Left kidney (tissue), 1 donor: ENCODE measurements at regions not wholly inside any gene's neighbourhood (a gene's known extent, or its start where the extent isn't known, plus 50 kb on each side); places are given as distances from the start of the nearest gene placed in this dataset.

Experiments used
- DNase-seq: peaks from one replicate; pipeline ENCODE4 v3.0.0-alpha.2; 2013

DNA sequence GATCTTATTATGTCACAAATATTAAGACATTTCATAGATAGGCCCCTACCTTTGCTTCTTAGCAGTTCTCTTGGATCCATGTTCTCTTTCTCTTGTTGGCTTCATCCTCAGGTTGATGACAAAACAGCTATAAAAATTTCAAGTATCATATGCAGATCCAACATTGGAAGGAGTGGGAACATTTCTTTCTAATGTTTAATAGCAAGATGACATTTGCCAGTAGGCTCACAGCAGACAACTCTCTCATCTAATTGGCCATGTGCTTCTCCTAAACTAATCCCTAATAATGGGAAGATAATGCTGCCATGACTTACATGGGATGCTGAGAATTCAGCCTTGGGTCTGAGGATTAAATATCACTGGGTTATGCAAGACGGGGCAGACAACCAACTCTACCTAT is 485.5 kb upstream of the SEMA6A start:
- DNase-seq: no peak

DNA sequence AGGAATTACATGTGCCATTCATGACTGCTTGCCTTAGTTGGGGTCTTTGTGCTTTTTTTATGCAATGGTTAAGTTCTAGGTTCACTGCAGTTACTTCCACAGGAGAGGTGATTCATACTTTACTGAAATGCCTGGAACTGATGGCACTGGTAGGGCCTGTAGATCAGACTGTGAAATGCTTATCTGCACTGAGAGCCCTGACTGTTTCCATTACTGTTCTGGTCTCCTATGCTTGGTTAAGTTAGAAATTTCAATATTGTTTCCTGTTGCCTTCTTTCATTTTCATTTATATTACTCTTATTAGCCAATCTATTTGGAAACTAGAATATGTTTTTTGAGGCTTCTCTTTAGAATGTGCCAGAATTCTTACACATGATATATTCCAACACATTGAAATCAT is 484.1 kb upstream of the SEMA6A start:
- DNase-seq: no peak

DNA sequence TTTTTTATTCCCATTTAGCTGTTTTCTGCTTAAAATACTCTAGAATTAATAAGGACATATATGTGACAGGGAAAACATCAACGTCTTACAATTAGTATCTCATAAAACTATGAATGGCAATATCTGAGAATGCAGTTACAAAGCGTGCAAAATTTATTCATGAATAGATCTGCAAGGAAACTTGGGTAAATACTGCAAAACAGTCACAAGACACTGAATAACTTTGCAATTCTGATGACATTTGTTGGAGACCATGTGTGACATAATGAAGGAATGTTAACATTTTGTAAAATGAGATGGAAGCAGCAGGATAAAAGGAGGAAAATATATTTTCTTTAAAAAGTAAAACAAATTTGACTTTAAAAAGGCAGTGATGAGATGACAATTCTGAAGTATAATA is 480.9 kb upstream of the SEMA6A start:
- no peak for DNase-seq

DNA sequence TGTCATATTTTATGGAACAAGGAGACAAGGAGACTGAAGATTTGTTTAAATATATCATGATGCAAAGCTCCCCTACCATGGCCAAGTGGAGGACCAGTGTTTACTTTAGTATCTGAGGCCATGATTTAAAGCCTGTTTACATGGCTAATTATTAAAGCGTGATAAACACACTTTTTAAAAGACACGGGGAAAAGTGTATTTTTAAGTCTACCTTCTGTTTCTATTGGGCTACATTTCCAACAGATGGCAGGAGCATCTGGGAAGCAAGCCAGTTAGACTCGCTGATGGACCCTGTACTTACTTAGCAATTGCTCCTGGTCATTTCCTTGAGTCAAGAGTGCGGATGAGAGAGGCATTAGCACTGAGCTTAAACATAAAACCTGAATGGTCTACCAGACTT is 480.3 kb upstream of the SEMA6A start:
- peak; percentile 29 for DNase-seq

DNA sequence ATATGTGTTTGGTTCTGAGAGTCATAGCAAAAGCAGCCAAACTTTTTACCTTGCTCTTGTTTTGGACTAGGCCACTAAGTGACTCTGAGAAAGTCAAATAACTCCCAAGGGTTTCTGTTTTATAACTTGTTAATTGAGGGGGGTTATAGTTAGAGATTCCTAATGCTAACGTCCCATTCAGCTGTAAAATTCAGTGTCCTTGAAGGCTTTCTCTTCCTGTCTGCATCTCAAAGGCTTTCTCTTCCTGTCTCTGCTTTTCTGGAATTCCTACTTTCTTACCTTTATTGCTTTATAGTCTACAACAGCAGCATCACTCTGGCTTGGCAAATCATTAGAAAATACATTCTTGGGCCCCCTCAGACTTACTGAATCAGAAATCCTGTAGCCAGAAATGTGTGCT is 479.5 kb upstream of the SEMA6A start:
- no peak for DNase-seq

DNA sequence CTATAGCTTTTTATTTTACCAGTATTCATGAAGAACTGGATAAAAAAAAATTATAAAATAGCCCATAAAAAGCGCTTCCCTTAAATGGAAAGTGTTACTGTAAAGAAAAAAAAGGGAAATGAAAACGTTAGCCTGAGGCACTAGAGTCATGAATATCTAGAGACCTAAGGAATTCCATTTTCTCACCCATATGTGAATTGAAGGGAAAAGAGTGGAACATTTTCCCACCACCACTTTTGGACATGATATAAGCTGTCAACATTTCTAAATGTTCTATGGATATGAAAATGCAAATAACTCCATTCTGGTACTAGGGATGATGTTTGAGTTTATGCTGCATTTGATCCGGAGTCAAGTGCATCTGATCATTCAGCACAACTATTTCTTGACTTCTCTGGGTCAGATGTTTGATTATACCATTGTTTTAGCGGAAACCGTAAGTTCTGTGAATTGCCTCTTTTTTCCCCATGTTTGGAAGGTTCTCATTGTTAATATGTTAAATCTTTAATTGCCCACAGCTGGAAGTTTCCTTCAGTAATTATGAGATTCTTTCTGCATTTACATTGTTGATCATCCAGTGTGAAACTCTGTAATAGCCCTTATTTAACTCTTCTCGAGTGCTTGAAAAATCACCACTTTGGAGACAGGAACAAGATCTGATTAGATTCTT is 467.4 kb upstream of the SEMA6A start:
- DNase-seq: no peak

DNA sequence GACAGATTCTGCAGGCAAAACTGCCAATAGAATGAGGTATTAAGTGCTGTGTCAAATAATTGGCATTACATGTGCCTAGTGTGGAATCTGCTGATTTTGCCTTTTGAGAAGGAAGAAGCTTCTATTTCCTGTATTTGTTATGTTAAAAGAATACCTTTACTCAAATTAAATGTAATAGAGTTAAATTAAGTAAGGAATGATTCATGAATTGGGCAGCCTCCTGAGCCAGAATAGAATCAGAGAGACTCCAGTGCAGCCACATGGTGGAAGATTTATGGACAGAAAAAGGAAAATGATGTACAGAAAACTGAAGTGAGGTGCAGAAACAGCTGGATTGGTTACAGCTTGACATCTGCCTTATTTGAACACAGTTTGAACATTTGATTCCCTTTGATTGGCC is 464.4 kb upstream of the SEMA6A start:
- DNase-seq: no peak

DNA sequence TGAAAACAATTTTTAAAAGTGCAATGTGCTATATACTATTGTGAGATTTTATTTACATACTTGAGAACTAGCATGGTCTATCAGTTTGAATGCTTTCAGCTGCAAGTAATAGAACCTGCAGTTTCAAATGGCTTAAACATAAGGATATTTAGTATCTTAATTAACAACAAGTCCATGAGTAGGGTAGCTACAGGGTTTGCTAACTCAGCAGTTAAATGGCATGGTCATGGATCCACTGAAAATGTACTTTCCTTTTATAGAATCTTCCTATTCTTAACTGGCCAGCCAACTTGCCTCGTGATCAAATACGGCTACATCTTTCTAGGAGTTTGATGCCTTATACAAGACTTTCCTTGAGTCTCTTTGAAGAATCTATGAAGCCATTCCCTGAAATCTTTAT is 452.8 kb upstream of the SEMA6A start:
- no peak for DNase-seq

DNA sequence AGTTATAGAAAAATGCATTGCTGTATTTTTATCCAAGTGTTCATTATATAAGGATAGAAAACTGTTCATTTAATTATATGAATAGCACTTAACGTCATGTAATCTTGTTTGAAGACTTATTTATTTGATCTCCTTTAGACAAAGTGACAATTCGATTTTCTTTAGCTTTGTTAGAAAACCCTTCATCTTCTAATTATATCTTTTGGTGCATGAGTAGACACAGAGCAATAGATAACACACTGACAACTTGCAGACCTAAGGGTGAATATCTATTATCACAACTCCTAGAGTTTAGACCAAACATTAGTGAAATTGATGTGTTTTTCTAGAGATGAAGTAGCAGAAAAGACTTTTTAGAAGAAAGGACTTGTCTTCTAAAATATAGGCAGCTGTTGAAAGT is 446.4 kb upstream of the SEMA6A start:
- DNase-seq: no peak

DNA sequence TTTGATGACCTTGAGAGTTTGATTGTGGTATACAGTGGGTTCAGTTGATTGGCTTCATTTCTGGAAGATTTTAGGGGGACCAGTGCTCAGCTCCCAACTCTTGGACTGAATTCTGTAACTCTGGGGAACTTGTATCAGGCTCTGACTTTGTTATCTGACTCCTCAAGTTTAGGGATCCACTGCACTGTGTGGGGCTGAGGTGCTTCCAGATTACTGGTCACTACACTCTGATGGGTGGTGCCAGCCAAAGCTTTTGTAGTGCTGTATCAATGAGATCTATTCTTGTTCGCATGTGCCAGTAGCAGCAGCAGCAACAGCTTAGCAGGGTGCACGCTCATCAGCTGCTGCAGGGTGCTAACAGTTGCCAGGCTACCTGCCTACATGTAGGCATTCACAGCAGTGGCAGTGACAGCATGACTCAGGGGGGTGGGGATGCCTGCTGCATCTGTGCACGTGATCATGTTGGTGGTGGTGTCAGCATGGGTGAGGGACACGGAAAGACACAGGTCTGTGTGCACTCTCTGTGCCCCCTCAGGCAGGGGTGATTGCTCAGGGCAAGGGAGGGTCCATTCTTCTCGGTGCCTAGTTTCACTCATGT is 438.8 kb upstream of the SEMA6A start:
- no peak for DNase-seq

DNA sequence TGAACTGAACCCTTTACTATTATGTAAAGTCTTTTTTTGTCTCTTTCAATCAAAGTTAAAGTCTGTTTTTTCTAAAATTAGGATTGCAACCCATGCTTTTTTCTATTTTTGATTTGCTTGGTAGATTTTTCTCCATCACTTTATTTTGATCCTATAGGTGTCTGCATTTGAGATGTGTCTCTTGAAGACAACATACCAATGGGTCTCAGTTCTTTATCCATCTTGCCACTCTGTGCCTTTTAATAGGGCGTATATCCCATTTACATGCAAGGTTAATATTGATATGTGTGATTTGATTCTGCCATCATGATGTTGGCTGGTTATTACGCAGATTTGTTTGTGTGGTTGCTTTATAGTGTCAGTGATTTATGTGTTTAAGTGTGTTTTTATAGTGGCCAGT is 436.0 kb upstream of the SEMA6A start:
- no peak for DNase-seq

DNA sequence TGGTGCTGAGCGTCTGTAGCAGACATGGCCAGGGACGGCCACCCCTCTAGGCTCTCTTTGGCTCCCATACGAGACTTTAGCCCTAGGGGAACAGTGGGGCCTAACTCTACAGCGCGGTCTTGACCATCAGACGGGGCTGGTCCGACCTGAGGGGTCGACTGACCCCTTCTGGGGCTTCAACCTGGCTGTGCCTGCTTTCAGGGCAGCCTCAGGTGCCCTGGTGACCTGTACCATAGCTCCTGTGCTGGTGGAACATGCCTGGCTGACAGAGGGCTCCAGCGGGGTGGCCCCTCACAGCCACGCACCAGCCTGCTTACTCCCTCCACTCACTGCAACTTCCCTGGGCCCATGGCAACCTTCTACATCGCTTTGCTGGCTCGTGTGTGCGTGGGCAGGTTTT is 423.4 kb upstream of the SEMA6A start:
- DNase-seq: no peak

DNA sequence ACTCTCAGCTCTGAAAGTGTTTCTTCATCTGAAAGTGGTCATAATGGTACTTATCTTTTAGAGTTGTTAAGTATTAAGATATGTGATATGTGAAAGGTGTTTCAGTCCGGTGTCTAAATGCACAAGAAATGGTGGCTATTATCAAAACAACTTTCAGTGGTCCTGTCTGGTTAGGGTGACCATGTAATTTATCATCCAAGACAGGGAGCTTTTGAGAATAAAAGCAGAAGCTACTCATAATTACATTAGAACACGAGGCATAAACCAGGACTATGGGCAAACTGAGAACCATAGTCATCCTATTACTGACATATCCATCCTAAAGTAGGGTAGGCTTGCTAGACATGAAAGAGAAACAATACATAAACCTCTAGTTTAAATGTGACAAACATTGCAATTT is 418.1 kb upstream of the SEMA6A start:
- no peak for DNase-seq

DNA sequence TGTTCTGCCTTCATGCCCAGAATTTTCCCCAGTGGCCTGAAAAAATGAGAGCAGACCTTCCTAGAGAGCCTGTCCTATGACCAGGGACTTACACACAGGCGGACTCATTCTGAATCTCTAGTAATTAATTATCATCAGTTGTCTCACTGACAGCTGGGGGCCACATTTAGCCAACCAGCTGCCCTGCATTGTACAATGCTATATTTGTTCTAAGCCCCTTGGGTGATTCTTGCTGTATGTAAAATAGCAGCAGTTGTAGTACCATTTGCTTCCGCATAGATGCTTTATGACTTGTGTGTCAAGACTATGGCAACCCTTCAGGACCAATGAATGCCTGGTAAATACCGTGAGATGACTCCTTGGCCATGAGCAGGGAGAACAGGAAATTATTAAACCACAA is 415.4 kb upstream of the SEMA6A start:
- no peak for DNase-seq

DNA sequence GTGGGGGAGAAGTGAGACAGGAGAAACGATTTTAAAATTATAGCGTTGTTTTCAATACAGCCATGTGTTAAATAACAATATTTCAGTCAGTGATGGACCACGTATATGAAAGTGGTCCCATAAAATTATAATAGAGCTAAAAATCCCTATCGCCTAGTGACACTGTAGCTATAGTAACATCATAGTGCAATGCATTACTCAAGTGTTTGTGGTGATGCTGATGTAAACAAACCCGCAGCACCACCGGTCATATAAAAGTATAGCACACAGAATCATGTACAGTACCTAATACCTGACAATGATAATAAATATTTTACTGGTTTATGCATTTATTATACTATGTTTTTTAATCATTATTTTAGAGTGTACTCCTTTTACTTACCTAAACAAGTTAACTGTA is 407.4 kb upstream of the SEMA6A start:
- DNase-seq: no peak

DNA sequence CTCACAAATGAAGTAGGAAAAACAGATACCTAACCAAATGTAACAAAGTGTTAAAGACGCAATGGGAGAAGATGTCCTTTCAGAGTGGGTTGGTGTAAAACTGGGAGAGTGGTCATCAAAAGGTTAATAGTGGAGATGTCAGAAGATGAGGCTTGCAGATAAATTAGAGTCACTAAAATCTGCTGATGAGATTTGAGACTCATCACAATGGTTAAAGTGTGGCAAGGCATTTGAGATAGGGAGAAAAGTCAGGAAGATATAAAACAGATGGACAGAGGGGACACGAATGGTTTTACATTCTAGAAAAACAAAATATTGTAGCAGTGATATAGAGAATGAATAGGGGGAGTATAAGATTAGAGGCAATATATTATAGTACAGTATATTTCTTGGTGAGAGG is 406.0 kb upstream of the SEMA6A start:
- no peak for DNase-seq

DNA sequence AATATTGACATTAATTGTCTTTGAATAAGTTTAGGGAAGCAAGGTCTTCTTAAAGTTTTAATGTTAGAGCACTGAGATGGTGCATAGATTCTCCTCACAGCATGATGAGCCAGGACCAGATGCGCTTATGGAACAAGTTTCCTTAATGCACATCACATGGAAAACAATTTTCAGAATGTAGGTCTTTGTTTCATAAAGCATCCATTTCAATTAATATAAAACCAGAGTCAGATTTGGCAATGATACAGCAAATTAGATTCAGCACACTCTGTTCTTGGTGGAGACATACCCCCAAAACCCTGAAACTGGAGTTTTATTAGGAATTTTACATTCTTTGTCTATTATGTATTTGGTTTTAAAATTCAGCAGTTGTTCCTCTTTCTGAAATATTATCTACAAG is 402.1 kb upstream of the SEMA6A start:
- no peak for DNase-seq

DNA sequence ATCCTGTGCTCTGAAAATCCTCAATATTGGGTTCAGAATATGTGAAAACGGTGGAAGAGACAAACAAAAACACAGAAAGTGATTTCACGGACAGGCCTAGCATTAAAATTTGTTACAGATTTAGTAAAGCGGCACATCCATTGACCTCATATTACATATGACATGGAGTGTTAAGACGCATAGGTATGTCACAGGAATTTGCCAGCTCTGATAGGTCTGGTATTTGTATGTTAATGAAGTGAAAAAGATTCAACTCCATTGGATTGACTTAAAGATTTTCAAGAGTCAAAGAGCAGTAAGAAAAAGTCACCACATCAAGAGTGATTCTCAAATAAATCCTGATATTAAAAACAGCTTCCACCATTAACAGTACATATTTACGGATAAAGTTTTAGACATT is 396.5 kb upstream of the SEMA6A start:
- DNase-seq: no peak

DNA sequence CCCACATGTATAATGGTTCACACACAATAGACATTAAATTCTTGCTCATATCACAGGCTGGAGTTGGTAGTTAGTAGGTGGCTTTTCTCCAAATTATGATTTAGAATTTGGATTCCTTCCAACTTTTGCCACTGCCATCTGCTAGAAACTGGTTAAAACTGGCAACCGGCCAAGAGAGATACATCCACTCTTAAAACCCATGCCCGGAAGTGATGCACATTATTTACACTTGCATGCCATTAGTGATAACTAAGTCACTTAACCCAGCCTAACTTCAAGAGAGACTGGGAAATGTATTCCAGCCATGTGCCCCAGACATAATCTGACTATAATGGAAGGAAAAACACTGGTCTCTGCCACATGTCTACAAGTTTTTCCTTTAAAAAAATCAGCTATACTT is 395.7 kb upstream of the SEMA6A start:
- no peak for DNase-seq

DNA sequence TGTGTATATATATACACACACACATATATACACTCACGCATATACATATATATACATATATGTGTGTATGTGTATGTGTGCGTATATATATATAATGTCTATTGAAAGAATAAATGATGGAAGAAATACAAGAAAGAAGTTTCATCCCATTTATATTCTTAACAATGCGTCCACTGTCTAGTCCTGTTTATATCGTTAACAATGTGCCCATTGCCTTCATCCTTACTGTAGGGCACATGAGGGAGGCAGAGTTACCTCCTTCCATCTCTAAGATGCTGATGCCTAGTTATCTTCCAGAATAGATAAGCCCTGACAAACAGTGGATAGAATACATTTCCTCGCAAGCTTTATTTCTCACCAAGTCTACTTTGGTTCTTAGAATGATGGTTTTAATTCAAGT is 389.8 kb upstream of the SEMA6A start:
- no peak for DNase-seq

DNA sequence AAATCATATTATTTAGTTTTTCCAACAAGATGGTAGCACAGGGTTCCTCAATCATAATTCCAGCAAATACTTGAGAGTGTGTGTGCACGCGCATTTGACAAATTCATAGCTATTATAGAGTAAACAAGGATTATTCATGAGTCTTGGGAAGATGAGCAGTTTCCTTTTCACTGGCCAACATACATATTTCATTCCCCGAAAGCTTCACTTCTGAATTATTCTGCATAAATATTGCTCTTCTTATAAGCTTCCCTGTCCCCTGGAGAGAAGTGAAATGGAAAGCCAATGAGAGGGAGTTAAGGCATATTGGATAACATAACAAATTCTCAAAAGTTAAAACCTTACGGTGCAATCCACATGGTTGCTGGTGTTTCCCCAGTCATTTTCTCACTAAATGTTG is 386.4 kb upstream of the SEMA6A start:
- DNase-seq: no peak

DNA sequence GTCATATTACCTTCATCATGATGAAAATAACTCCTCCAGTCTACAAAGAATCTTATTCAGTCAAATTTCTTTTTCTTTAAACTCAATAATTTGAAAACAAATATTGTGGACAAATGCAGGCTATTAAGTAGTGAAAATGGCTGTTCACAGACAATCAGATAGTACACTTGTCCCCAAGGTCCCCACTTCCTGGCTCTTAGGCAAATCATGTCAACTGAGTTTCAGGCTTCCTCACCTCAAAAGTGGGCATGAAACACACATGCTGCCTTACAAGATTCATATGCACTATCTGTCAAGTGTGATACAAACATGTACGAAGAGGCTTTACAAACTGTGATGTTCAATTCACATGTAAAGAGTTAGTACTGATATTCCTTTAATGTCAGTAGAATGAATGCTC is 385.2 kb upstream of the SEMA6A start:
- no peak for DNase-seq

DNA sequence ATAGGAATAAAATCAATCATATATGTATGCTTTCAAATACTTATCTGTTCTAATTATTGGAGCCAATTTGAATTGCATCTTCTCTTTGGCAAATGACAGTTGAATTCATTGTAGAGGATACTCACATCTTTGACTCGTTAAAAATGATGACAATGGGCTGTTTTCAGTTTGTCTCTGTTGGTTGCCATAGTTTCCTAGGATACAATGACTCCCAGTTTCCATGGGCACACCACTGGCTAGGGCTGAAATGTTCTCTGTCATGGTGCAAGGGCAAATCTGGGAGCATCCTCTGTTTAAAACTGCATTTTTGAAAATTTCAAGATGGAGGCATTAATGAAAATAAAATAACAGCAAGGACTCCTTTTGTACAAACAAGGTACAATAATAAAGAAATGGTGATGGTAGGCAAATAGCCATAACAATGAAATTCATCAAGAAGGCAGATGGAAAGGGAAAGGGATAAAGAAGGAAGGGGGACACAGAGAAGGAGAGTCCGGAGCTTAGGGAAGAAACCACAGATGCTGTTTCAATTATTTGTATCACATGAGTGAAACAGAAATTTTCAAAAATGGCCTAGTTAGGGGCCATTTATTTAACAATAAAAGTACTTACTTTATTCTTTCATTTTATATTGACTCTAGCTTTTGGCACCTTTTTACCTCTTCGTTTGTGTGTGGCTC is 378.8 kb upstream of the SEMA6A start:
- no peak for DNase-seq

DNA sequence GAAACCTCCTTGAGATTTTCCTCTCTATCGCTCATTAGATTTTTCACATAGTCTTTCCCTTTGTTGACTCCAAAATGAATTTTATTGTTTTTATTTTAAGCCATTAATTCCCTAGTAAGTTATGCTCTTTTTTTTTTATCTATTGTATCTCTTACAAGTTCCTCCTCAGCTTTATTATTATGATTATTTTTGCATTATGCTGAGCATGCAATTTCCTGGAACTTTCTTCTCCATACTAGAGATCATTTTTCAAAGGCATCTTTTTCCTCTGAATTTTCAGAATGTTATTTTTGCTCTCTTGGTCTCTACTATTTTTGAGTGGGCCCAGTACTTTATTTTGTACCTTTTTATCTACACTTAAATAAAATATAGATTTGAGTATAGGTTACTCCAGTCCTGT is 376.6 kb upstream of the SEMA6A start:
- no peak for DNase-seq
